Panc1 (cell line): ENCODE measurements at regions not wholly inside any gene's neighbourhood (a gene's known extent, or its start where the extent isn't known, plus 50 kb on each side); places are given as distances from the start of the nearest gene placed in this dataset.

Experiments
- ATAC-seq: fragments of 200-7000 bp; cut with Tn5 transposase; 2 replicates; pipeline ENCODE4 v1.9.1; 2020; ENCODE audit warnings: mild to moderate bottlenecking, moderate library complexity
- BruUV-seq: library from RNA; stranded (reverse); fragments of 400-500 nt; replicated peaks from 2 replicates; lab custom pipeline; 2021; lab: Mats Ljungman, UMichigan
- CTCF ChIA-PET: fragments of 300-600 bp; sonication (Branson Sonifier 250); formaldehyde crosslinking; loops from one replicate; lab custom pipeline; 2022; ENCODE audit warnings: antibody characterized with exemption; lab: Charles Lee
- POLR2A ChIA-PET: fragments of 300-600 bp; sonication (Branson Sonifier 250); formaldehyde crosslinking; loops from one replicate; lab custom pipeline; 2022; ENCODE audit warnings: antibody characterized with exemption; lab: Charles Lee
- DNase-seq: peaks from one replicate; pipeline ENCODE4 v3.0.0-alpha.2; 2010; ENCODE audit warnings: low read depth, low spot score
- H3K27ac ChIP-seq: 2 replicates; pipeline ENCODE4 v1.5.1; 2011; ENCODE audit warnings: mild to moderate bottlenecking, low read length, inconsistent platforms
- H3K27me3 ChIP-seq: fragments of 200-500 bp; sonication (Bioruptor generic); 2 replicates; pipeline ENCODE4 v1.6.0; 2014; ENCODE audit warnings: low read length, inconsistent platforms; ENCODE audit not compliant: control insufficient read depth, insufficient read depth
- H3K36me3 ChIP-seq: fragments of 200-500 bp; sonication (Bioruptor generic); 2 replicates; pipeline ENCODE4 v1.5.1; 2014; ENCODE audit warnings: inconsistent platforms, mild to moderate bottlenecking, low read length, moderate library complexity; ENCODE audit not compliant: control insufficient read depth, insufficient read depth
- H3K4me1 ChIP-seq: 2 replicates; pipeline ENCODE4 v1.5.1; 2011; ENCODE audit warnings: inconsistent platforms, mild to moderate bottlenecking, low read length, moderate library complexity; ENCODE audit not compliant: control insufficient read depth, insufficient read depth
- H3K4me3 ChIP-seq, 2 experiments: 2 replicates each; pipeline ENCODE4 v1.5.1; 2011 to 2012; ENCODE audit warnings: low read depth in 2 of 2, low read length in 2 of 2, mild to moderate bottlenecking in 2 of 2, inconsistent platforms in 1 of 2, moderate library complexity in 1 of 2
- H3K9me3 ChIP-seq: fragments of 200-500 bp; sonication (Bioruptor generic); 2 replicates; pipeline ENCODE4 v1.5.1; 2014; ENCODE audit warnings: low read depth, mild to moderate bottlenecking, inconsistent platforms, low read length, moderate library complexity; ENCODE audit not compliant: control insufficient read depth, insufficient read depth
- CTCF ChIP-seq: fragments of 450-650 bp; IDR thresholded peaks from 2 replicates; pipeline ENCODE4 v1.5.1; 2017; ENCODE audit warnings: mild to moderate bottlenecking
- POLR2AphosphoS5 ChIP-seq: IDR thresholded peaks from 2 replicates; pipeline ENCODE4 v1.6.1; 2012; ENCODE audit warnings: mild to moderate bottlenecking, low read depth, low read length, moderate library complexity
- REST ChIP-seq, 2 experiments: IDR thresholded peaks; 2 replicates each; pipeline ENCODE4 v1.6.1; 2011 to 2012; ENCODE audit warnings: low read depth in 2 of 2, control low read depth in 1 of 2, low read length in 1 of 2, mild to moderate bottlenecking in 1 of 2, moderate library complexity in 1 of 2; ENCODE audit not compliant: insufficient read depth in 1 of 2
- SIN3A ChIP-seq: IDR thresholded peaks from 2 replicates; pipeline ENCODE4 v1.6.1; 2012; ENCODE audit warnings: low read depth, mild to moderate bottlenecking, low read length, moderate library complexity, borderline replicate concordance; ENCODE audit not compliant: insufficient read depth
- TCF7L2 ChIP-seq: IDR thresholded peaks from 2 replicates; pipeline ENCODE4 v1.6.1; 2011; ENCODE audit warnings: mild to moderate bottlenecking, low read depth, low read length, inconsistent platforms
- in situ Hi-C: cut with HindIII; loops from 2 replicates; pipeline ENCODE4 v1.10.0; 2016; ENCODE audit warnings: low sequenced_read_pairs, low pct_unique_long_range_greater_than_20kb
- intact Hi-C: fragments of 100-400 bp; cut with micrococcal nuclease; formaldehyde crosslinking; loops from one replicate; pipeline ENCODE4 v1.10.0; 2022; ENCODE audit not compliant: unreplicated experiment

- H3K27me3 ChIP-seq, result no peaks in the 10 kb centered on the region
- DNase-seq, result no peak
- no TSS peak for BruUV-seq
- no peak for ATAC-seq
- no peak for TF ChIP-seq POLR2AphosphoS5
- no peak for TF ChIP-seq CTCF
- no peak for TF ChIP-seq TCF7L2
- TF ChIP-seq SIN3A, result no peak
- TF ChIP-seq REST (IDR thresholded peaks at IDR 0.05; ENCODE audit: insufficient read depth in 1 of 2, low read depth in 2 of 2, low read length in 1 of 2), result no peak
- H3K36me3 ChIP-seq, result no peaks in the 10 kb centered on the region
- no peak overlapping the region for H3K4me3 ChIP-seq
- H3K4me1 ChIP-seq, result no peaks in the 10 kb centered on the region; the same call in 1 of the 2 replicates
- CTCF ChIA-PET, result interaction anchor here (0.8 kb wide), 1 partner anchor 17 kb away, joined by 3 read pairs; no protein-coding TSS in a partner anchor
- in situ Hi-C loops, result no loop called here
- no peak overlapping the region for H3K27ac ChIP-seq
- no peaks in the 10 kb centered on the region for H3K9me3 ChIP-seq
- POLR2A ChIA-PET, result no interaction called here
- intact Hi-C loops, result no loop called here
Measured at GRCh38 chr14:64641760-64642159, 62.5 kb upstream of the PLEKHG3 start.

- H3K27ac ChIP-seq, result no peak overlapping the region
- POLR2A ChIA-PET, result no interaction called here
- no peaks in the 10 kb centered on the region for H3K36me3 ChIP-seq
- DNase-seq, result no peak
- TF ChIP-seq SIN3A (no peak), CTCF (no peak), POLR2AphosphoS5 (no peak), TCF7L2 (no peak), REST (IDR thresholded peaks at IDR 0.05; ENCODE audit: insufficient read depth in 1 of 2, low read depth in 2 of 2, low read length in 1 of 2) (no peak)
- CTCF ChIA-PET, result no interaction called here
- in situ Hi-C loops, result no loop called here
- no peaks in the 10 kb centered on the region for H3K27me3 ChIP-seq
- no peak for ATAC-seq
- H3K9me3 ChIP-seq, result no peaks in the 10 kb centered on the region
- no peak overlapping the region for H3K4me3 ChIP-seq
- intact Hi-C loops, result no loop called here
- no peaks in the 10 kb centered on the region; the same call in 1 of the 2 replicates for H3K4me1 ChIP-seq
- BruUV-seq, result no TSS peak
Measured at GRCh38 chr14:64643709-64644108, 60.5 kb upstream of the PLEKHG3 start.
